GM12878 (cell line): ENCODE measurements at regions not wholly inside any gene's neighbourhood (a gene's known extent, or its start where the extent isn't known, plus 50 kb on each side); places are given as distances from the start of the nearest gene placed in this dataset.

Source experiments
- ASH2L ChIP-seq: fragments of 300-600, 200-600 bp; sonication (generic); IDR thresholded peaks from 2 replicates; pipeline ENCODE4 v1.6.1; 2017; ENCODE audit warnings: low read depth, mild to moderate bottlenecking, borderline replicate concordance
- CHD4 ChIP-seq: fragments of 200-600 bp; sonication (generic); IDR thresholded peaks from 2 replicates; pipeline ENCODE4 v1.6.1; 2016; ENCODE audit warnings: mild to moderate bottlenecking
- MLLT1 ChIP-seq: fragments of 450-650 bp; IDR thresholded peaks from 2 replicates; pipeline ENCODE4 v1.6.1; 2016; ENCODE audit warnings: mild to moderate bottlenecking
- POU2F2 ChIP-seq: IDR thresholded peaks from 3 replicates; pipeline ENCODE4 v1.6.1; 2011; ENCODE audit warnings: low read depth, mild to moderate bottlenecking, low read length, borderline replicate concordance
- SMAD5 ChIP-seq: IDR thresholded peaks from 2 replicates; pipeline ENCODE4 v1.6.1; 2016; ENCODE audit warnings: antibody characterized with exemption, low read depth
- STAT1 ChIP-seq: fragments of 450-650 bp; conservative IDR thresholded peaks from 2 replicates; pipeline ENCODE4 v1.6.1; 2014; ENCODE audit warnings: antibody characterized with exemption, mild to moderate bottlenecking
- TF ChIP-seq, protein P1 (sequence below): fragments of 450-650 bp; IDR thresholded peaks from 2 replicates; pipeline ENCODE4 v1.6.1; 2016; ENCODE audit warnings: mild to moderate bottlenecking, moderate library complexity, borderline replicate concordance
- TF ChIP-seq, protein P2 (sequence below): IDR thresholded peaks from 2 replicates; pipeline ENCODE4 v1.6.1; 2012; ENCODE audit warnings: improper control_type of control experiment, low read depth, low read length; ENCODE audit not compliant: insufficient replicate concordance

GRCh38 chr9:135373151-135373685 is 106.4 kb upstream of the PPP1R26 start (continued):
- TF ChIP-seq, protein P1, sequence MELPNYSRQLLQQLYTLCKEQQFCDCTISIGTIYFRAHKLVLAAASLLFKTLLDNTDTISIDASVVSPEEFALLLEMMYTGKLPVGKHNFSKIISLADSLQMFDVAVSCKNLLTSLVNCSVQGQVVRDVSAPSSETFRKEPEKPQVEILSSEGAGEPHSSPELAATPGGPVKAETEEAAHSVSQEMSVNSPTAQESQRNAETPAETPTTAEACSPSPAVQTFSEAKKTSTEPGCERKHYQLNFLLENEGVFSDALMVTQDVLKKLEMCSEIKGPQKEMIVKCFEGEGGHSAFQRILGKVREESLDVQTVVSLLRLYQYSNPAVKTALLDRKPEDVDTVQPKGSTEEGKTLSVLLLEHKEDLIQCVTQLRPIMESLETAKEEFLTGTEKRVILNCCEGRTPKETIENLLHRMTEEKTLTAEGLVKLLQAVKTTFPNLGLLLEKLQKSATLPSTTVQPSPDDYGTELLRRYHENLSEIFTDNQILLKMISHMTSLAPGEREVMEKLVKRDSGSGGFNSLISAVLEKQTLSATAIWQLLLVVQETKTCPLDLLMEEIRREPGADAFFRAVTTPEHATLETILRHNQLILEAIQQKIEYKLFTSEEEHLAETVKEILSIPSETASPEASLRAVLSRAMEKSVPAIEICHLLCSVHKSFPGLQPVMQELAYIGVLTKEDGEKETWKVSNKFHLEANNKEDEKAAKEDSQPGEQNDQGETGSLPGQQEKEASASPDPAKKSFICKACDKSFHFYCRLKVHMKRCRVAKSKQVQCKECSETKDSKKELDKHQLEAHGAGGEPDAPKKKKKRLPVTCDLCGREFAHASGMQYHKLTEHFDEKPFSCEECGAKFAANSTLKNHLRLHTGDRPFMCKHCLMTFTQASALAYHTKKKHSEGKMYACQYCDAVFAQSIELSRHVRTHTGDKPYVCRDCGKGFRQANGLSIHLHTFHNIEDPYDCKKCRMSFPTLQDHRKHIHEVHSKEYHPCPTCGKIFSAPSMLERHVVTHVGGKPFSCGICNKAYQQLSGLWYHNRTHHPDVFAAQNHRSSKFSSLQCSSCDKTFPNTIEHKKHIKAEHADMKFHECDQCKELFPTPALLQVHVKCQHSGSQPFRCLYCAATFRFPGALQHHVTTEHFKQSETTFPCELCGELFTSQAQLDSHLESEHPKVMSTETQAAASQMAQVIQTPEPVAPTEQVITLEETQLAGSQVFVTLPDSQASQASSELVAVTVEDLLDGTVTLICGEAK, result no peak
- no peak for TF ChIP-seq SMAD5
- TF ChIP-seq CHD4, result no peak
- no peak for TF ChIP-seq STAT1
- TF ChIP-seq, protein P2, sequence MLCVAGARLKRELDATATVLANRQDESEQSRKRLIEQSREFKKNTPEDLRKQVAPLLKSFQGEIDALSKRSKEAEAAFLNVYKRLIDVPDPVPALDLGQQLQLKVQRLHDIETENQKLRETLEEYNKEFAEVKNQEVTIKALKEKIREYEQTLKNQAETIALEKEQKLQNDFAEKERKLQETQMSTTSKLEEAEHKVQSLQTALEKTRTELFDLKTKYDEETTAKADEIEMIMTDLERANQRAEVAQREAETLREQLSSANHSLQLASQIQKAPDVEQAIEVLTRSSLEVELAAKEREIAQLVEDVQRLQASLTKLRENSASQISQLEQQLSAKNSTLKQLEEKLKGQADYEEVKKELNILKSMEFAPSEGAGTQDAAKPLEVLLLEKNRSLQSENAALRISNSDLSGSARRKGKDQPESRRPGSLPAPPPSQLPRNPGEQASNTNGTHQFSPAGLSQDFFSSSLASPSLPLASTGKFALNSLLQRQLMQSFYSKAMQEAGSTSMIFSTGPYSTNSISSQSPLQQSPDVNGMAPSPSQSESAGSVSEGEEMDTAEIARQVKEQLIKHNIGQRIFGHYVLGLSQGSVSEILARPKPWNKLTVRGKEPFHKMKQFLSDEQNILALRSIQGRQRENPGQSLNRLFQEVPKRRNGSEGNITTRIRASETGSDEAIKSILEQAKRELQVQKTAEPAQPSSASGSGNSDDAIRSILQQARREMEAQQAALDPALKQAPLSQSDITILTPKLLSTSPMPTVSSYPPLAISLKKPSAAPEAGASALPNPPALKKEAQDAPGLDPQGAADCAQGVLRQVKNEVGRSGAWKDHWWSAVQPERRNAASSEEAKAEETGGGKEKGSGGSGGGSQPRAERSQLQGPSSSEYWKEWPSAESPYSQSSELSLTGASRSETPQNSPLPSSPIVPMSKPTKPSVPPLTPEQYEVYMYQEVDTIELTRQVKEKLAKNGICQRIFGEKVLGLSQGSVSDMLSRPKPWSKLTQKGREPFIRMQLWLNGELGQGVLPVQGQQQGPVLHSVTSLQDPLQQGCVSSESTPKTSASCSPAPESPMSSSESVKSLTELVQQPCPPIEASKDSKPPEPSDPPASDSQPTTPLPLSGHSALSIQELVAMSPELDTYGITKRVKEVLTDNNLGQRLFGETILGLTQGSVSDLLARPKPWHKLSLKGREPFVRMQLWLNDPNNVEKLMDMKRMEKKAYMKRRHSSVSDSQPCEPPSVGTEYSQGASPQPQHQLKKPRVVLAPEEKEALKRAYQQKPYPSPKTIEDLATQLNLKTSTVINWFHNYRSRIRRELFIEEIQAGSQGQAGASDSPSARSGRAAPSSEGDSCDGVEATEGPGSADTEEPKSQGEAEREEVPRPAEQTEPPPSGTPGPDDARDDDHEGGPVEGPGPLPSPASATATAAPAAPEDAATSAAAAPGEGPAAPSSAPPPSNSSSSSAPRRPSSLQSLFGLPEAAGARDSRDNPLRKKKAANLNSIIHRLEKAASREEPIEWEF, result no peak
- TF ChIP-seq POU2F2, result no peak
- no peak for TF ChIP-seq ASH2L
- no peak for TF ChIP-seq MLLT1
